Caco-2 (cell line): ENCODE measurements at regions not wholly inside any gene's neighbourhood (a gene's known extent, or its start where the extent isn't known, plus 50 kb on each side); places are given as distances from the start of the nearest gene placed in this dataset.
A peak's percentile ranks its signal among the peaks of the same experiment; 100 is the strongest.

Experiments
- BruUV-seq: library from RNA; stranded (reverse); fragments of 400-500 nt; replicated peaks from 2 replicates; lab custom pipeline; 2021; lab: Mats Ljungman, UMichigan
- CTCF ChIA-PET: fragments of 300-600 bp; sonication (Branson Sonifier 250); formaldehyde crosslinking; loops from one replicate; lab custom pipeline; 2022; ENCODE audit warnings: antibody characterized with exemption; lab: Charles Lee
- POLR2A ChIA-PET: fragments of 300-600 bp; sonication (Branson Sonifier 250); formaldehyde crosslinking; loops from one replicate; lab custom pipeline; 2022; ENCODE audit warnings: antibody characterized with exemption; lab: Charles Lee
- DNase-seq, 2 experiments: peaks; one replicate each; pipeline versions ENCODE4 v3.0.0 to v3.0.0-alpha.2; 2020 to 2022
- H3K27me3 ChIP-seq: replicated peaks from 2 replicates; pipeline ENCODE4 v1.6.0; 2011; ENCODE audit warnings: low read length; ENCODE audit not compliant: control insufficient read depth, insufficient read depth
- H3K36me3 ChIP-seq: 2 replicates; pipeline ENCODE4 v1.5.1; 2011; ENCODE audit warnings: low read length; ENCODE audit not compliant: control insufficient read depth, insufficient read depth
- H3K4me1 ChIP-seq: fragments of 250-450 bp; sonication (Bioruptor Pico); 2 replicates; pipeline ENCODE4 v1.5.1; 2020; ENCODE audit warnings: mild to moderate bottlenecking
- H3K4me3 ChIP-seq: 2 replicates; pipeline ENCODE4 v1.5.1; 2011; ENCODE audit warnings: low read depth, mild to moderate bottlenecking, control low read depth, low read length
- H3K9me3 ChIP-seq: fragments of 250-450 bp; sonication (Bioruptor Pico); 2 replicates; pipeline ENCODE4 v1.5.1; 2020; ENCODE audit warnings: mild to moderate bottlenecking, moderate library complexity
- H3K27ac Mint-ChIP-seq: one replicate; pipeline ENCODE4 v1.8.0; 2022; ENCODE audit warnings: mixed read lengths; ENCODE audit not compliant: unreplicated experiment
- H3K27me3 Mint-ChIP-seq: one replicate; pipeline ENCODE4 v1.8.0; 2022; ENCODE audit warnings: mixed read lengths; ENCODE audit not compliant: insufficient read depth, unreplicated experiment
- H3K36me3 Mint-ChIP-seq: one replicate; pipeline ENCODE4 v1.8.0; 2022; ENCODE audit warnings: mild to moderate bottlenecking, mixed read lengths; ENCODE audit not compliant: insufficient read depth, unreplicated experiment
- H3K4me1 Mint-ChIP-seq: one replicate; pipeline ENCODE4 v1.8.0; 2022; ENCODE audit warnings: low read depth, mixed read lengths; ENCODE audit not compliant: unreplicated experiment
- H3K4me3 Mint-ChIP-seq: one replicate; pipeline ENCODE4 v1.8.0; 2022; ENCODE audit warnings: mild to moderate bottlenecking, moderate library complexity, mixed read lengths; ENCODE audit not compliant: unreplicated experiment
- H3K9me3 Mint-ChIP-seq: one replicate; pipeline ENCODE4 v1.8.0; 2022; ENCODE audit warnings: mixed read lengths; ENCODE audit not compliant: unreplicated experiment
- intact Hi-C: fragments of 100-400 bp; cut with micrococcal nuclease; formaldehyde crosslinking; loops from one replicate; pipeline ENCODE4 v1.10.0; 2022; ENCODE audit not compliant: unreplicated experiment
- TF ChIP-seq, protein P1 (sequence below), 2 experiments: fragments of 200-600 bp in 1 of 2; IDR thresholded peaks; 1 replicate in 1 of 2; 2 replicates in 1 of 2; pipeline versions ENCODE4 v1.5.1 to v1.8.0; 2011 to 2022; ENCODE audit warnings: antibody characterized with exemption in 1 of 2, control low read depth in 1 of 2, inconsistent platforms in 1 of 2, low read depth in 1 of 2, low read length in 1 of 2, mild to moderate bottlenecking in 1 of 2, moderate library complexity in 1 of 2; ENCODE audit not compliant: insufficient read depth in 1 of 2, severe bottlenecking in 1 of 2, unreplicated experiment in 1 of 2

DNA sequence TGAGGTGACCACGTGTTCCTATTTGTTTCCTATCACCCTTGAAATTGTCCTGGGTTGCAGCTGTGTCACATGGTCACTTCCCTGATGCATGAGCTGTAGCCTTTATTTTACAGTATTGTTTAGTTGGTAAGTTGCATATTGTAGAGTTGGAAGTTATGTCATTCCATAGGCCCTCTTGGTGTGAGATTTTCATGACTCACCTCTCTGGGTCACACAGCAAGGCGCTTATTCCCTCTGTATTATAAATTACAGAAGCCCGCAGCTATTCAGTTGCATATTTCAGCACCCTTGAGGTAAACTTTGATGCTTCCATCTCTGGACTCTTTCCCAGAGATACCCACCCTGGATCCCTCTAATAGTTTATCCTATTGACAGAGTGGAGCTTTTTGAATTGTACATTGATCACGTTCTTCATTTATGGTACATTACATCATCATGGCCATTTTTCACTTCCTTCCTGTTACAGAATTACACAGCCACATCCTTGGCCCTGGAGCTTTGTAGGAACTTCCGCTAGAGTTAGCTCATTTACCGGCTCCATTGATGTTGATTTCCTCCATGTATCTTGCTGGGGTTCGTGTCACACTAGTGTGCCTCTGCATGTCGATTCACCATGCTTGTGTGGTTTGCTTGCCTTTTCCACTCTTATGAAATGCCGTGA lies 543.1 kb upstream of the RGMA start:
- Histone ChIP-seq H3K27me3 (no peaks in the 10 kb centered on the region), H3K9me3 (no peaks in the 10 kb centered on the region), H3K4me1 (no peaks in the 10 kb centered on the region), H3K36me3 (no peaks in the 10 kb centered on the region), H3K4me3 (no peak overlapping the region)
- H3K4me1 Mint-ChIP-seq: no peaks in the 10 kb centered on the region
- H3K27ac Mint-ChIP-seq: no peak overlapping the region
- POLR2A ChIA-PET: no interaction called here
- no peak overlapping the region for H3K4me3 Mint-ChIP-seq
- H3K27me3 Mint-ChIP-seq: peaks cover 10% of the 10 kb centered on the region
- BruUV-seq: no TSS peak
- no peaks in the 10 kb centered on the region for H3K36me3 Mint-ChIP-seq
- DNase-seq: no peak
- H3K9me3 Mint-ChIP-seq: no peaks in the 10 kb centered on the region
- CTCF ChIA-PET: no interaction called here
- TF ChIP-seq, protein P1, sequence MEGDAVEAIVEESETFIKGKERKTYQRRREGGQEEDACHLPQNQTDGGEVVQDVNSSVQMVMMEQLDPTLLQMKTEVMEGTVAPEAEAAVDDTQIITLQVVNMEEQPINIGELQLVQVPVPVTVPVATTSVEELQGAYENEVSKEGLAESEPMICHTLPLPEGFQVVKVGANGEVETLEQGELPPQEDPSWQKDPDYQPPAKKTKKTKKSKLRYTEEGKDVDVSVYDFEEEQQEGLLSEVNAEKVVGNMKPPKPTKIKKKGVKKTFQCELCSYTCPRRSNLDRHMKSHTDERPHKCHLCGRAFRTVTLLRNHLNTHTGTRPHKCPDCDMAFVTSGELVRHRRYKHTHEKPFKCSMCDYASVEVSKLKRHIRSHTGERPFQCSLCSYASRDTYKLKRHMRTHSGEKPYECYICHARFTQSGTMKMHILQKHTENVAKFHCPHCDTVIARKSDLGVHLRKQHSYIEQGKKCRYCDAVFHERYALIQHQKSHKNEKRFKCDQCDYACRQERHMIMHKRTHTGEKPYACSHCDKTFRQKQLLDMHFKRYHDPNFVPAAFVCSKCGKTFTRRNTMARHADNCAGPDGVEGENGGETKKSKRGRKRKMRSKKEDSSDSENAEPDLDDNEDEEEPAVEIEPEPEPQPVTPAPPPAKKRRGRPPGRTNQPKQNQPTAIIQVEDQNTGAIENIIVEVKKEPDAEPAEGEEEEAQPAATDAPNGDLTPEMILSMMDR (IDR thresholded peaks at IDR 0.05; ENCODE audit: insufficient read depth in 1 of 2, low read depth in 1 of 2, low read length in 1 of 2, severe bottlenecking in 1 of 2, unreplicated experiment in 1 of 2): no peak
- intact Hi-C loops: no loop called here

DNA sequence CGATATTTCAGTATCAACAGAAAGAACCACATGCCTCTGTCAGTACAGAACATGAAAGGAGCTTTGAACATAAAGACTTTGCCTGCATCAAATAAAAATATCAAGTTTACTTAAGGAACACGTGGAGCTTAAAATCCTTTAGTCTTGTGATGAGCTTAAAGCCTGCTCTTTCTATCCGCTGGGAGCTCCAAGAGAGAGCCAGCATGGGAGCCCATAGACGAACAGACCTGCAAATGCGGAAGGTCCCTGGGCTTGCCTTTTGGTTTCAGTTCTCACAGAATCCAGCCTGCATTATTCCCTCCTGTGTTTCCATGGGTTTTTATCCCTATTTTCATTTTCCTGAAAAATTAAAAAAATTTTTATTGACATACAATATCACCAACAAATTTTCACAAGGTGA lies 530.6 kb upstream of the RGMA start:
- H3K27me3 ChIP-seq: no peaks in the 10 kb centered on the region
- no peaks in the 10 kb centered on the region for H3K9me3 ChIP-seq
- no peak overlapping the region for H3K4me3 ChIP-seq
- H3K4me3 Mint-ChIP-seq: no peak overlapping the region
- H3K36me3 ChIP-seq: no peaks in the 10 kb centered on the region
- H3K27ac Mint-ChIP-seq: no peak overlapping the region
- no TSS peak for BruUV-seq
- TF ChIP-seq, protein P1 (IDR thresholded peaks at IDR 0.05; ENCODE audit: insufficient read depth in 1 of 2, low read depth in 1 of 2, low read length in 1 of 2, severe bottlenecking in 1 of 2, unreplicated experiment in 1 of 2): no peak
- intact Hi-C loops: loop anchor here (10.0 kb wide), 2 partner anchors 505 to 585 kb away; no protein-coding TSS in a partner anchor
- H3K36me3 Mint-ChIP-seq: no peaks in the 10 kb centered on the region
- no peaks in the 10 kb centered on the region for H3K4me1 Mint-ChIP-seq
- no peaks in the 10 kb centered on the region for H3K9me3 Mint-ChIP-seq
- H3K4me1 ChIP-seq: no peaks in the 10 kb centered on the region
- CTCF ChIA-PET: interaction anchor here (0.9 kb wide), 1 partner anchor 532 kb away, joined by 3 read pairs; no protein-coding TSS in a partner anchor
- H3K27me3 Mint-ChIP-seq: peaks cover 19% of the 10 kb centered on the region
- no peak for DNase-seq
- POLR2A ChIA-PET: no interaction called here

DNA sequence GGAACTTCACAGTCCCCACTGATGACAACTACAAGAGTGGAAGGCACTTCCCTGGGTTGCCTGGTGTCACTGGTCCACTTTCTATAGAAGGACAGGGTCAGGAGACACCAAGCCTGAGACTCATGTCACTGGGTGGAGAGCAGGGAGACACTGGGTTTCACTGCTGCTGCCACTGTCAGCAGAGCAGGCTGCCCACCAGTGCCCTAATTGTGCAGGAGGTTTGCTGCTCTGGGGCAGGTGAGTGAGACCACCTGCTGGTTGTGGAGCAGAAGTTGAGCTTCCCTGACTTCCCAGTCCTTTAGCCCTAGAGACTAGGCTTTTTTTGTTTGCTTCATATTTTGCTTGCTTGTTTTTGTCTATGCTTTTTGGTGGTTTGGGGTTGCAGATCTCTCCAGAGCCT lies 528.4 kb upstream of the RGMA start:
- Histone ChIP-seq H3K4me3 (no peak overlapping the region), H3K27me3 (no peaks in the 10 kb centered on the region), H3K9me3 (no peaks in the 10 kb centered on the region), H3K4me1 (no peaks in the 10 kb centered on the region), H3K36me3 (no peaks in the 10 kb centered on the region)
- ChIA-PET POLR2A (no interaction called here), CTCF (interaction anchor here (0.7 to 1.0 kb wide), 3 partner anchors 530 to 588 kb away, joined by 3 to 4 read pairs (median 3); no protein-coding TSS in a partner anchor)
- H3K4me1 Mint-ChIP-seq: no peaks in the 10 kb centered on the region
- peak in 1 of 2 experiments; percentile 5 for DNase-seq
- intact Hi-C loops: loop anchor here (2.0 to 10.0 kb wide), 3 partner anchors 507 to 583 kb away; no protein-coding TSS in a partner anchor
- H3K9me3 Mint-ChIP-seq: no peaks in the 10 kb centered on the region
- TF ChIP-seq, protein P1 (IDR thresholded peaks at IDR 0.05; ENCODE audit: insufficient read depth in 1 of 2, low read depth in 1 of 2, low read length in 1 of 2, severe bottlenecking in 1 of 2, unreplicated experiment in 1 of 2): peak in 1 of 2 experiments; percentile 35
- no peaks in the 10 kb centered on the region for H3K36me3 Mint-ChIP-seq
- no peak overlapping the region for H3K27ac Mint-ChIP-seq
- no TSS peak for BruUV-seq
- peaks cover 20% of the 10 kb centered on the region for H3K27me3 Mint-ChIP-seq
- H3K4me3 Mint-ChIP-seq: no peak overlapping the region
